ENCODE measurements at regions not wholly inside any gene's neighbourhood (a gene's known extent, or its start where the extent isn't known, plus 50 kb on each side); places are given as distances from the start of the nearest gene placed in this dataset.

DNA sequence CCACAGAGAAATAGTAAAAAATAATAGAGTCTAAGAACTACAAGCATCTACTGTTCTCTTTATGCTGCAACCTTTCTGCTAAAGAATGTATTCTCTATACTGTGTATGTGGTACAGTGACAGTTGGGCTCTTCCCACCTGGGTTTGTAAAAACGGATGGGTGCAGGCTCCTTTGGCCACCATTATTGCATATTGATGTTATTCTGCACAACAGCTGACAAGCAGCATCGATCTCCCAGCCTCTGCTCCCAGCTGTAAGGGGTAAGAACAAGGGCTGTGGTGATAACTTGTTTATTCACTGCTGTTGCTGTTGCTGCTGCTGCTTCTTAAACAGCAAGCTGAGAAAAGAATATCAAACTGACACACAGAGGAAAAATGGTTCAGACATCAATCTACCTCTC, 56.1 kb downstream of the KCNRG start:
- DNase-seq, result no peak

DNA sequence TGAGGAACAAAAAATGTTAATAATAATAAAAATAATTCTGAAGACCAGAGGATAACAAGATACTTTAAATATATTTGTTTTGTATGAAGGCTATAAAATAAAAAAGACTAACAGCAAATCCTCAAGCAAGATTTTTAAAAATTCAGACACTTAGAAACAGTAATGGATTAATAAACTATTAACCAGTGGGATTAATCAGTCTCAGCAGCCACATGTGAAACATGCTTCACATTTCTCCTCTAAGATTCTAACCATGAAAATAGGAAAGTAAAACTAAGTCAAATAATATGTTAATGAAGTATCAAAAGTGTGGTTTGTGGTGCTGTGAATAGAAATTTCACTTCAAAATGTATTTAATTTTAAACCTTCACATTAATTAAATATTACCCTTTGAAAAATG, 57.4 kb downstream of the KCNRG start:
- DNase-seq, result no peak

GRCh38 chr13:50073340-50073739, 58.1 kb downstream of the KCNRG start:
- no peak for DNase-seq

DNA sequence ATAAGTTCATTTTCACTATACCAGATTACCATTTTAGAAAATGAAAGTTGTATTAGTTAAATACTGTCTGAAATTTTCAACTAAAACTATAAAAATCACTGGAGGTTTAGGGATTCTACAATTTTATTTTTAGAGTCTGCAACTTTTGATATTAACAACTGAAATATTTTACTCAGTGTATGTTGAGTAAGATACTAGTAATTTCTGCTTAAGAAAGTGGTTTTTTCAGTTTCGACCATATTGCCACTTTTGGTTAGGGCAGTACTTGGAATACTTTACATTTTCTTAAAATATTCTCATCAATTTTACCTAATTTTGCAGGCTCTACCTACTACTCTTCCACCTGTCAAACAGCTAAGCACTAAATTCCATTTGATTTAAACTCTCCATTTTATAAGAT, 59.6 kb downstream of the KCNRG start:
- no peak for DNase-seq

DNA sequence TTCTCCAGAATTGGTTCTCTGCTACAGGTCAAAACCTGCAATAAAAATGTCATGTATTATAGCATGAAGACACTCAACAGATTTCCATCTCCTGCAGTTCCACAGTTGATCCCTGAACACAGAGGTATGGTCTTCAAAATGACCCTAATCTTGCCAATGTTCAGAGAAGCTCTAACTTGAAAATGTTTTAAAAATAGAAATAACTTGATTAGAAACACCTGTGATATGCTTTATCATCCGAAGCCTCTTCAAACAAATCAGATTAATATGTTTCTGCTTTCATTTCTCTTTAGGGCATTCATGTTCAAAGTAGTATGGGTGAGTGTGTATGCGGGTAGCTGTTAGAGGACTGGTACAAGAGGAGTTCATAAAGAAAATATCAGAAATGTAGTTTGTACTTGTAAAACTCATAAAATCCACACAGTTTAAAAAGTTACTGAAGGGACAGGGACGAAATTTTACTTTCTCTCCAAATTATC, 60.4 kb downstream of the KCNRG start:
- no peak for DNase-seq

DNA sequence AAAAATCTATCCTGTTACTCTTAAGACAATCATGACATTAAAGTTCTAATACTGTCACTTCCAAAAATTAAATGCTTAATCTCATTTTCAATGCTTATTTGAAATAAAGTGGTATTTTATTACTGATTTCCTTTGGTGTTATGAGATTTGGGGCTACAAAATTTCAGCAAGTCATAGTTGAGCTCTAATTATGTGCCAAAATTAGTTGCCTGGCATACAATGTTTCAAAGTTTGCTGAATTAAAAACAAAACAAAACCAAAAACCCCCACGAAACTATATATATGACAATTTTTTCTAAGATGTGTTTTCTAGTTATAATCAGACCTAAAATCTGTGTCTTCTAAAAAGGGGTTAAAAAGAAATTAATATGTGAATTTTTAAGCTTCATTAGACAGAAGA, 62.2 kb downstream of the KCNRG start:
- no peak for DNase-seq

GRCh38 chr13:50078231-50078894, 63.1 kb downstream of the KCNRG start:
- no peak for DNase-seq

DNA sequence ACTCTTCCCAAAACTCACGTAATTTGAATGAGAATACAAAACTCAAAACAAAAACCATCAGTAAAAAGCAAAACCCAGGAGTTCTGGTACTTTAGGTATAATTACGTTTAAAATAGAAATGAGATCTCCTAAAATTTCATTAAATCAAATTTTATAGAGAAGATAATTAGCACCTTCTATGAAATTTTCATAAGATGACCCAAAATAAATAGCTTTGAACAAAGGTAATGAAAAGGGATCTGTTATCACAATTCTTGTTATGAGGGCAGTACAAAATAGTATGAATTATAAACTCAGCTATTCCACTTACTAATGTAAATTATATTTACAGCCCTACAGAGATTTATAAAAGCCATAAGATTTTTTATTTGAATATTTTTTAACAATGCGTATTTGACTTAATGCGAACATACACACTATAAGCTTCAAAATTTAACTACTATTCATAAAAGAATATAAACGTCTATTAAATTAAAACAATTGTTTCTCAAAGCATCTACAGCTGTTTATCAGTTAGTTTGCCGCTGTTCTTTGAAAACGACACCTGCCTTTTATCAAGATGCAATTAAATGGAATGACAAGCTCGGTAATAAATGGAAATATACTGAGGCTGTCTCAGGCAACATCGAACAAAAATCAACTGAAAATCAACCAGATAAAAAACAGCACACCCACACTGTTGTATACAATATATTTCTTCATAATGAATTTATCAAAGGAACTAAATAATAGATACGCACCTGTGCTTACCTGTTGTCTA, 63.8 kb downstream of the KCNRG start:
- no peak for DNase-seq

GRCh38 chr13:50079655-50080202, 64.5 kb downstream of the KCNRG start:
- no peak for DNase-seq

DNA sequence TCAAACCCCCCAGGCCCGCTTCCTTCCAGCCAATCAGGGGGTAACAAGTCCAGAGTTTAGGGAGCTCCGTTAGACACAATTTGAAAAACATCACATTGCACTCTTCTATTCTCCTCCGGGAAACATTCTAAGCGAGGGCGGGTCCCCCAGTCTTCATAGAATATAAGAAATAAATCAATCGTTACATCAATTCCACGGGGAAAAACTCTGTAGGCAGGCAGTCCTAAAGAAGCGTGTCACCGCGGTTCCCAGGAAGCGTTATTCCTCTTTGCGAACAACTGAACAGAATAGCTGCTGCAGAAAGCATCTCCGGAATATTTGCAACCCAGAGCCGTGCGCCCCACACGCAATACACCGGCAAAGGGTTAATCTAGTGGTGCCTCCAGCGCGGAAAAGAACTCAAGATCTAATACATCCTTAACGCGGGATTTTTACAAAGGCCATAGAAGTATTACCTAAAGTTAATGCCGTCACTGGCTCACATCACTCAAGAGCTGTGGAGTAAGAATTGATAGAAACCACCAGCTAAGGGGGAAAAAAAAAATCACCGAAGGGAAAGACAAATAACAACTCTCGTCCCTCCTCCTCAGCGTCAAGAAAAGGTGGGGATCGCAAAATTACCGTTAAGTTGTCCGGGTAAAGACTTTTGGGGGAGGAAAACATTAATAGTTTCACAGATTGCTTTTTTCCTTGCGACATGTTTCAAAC, 65.1 kb downstream of the KCNRG start:
- no peak for DNase-seq

DNA sequence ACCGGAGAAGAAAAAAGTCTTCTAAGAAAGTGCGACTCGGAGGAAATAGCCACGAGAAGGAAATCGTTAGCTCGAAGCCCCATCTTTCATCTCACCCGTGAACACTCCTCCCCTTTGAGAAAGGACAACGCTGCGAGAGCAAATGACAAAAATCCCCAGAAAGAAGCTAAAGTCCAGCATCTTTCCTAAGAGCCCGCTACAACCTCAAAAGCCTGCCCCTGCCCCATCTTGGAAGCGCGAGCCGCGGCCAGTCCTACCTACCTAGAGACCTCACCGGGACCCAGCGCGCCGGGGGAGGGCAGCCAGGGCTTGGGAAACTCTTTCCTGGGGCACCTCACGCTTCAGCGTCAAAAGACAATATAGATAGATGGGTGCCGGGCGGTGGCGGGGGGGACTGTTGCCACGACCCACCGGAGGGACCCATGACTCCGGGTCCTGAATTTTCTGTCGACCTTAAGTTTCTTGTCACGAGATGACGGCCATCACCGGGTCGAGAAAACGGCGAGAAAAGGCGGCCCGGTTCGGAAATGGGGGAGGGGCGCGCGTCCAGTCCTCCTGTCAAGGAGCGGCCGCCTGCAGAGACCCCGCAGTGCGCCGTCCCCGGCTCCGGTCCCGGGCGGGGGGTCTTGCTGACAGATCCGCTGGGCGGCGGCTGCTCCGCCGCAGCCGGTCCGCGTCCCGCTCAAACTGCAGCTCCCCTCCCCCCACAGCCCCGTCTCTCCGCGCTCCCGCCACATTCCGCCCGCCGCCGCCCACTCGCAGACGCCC, 65.9 kb downstream of the KCNRG start:
- DNase-seq, result peak; percentile 29

DNA sequence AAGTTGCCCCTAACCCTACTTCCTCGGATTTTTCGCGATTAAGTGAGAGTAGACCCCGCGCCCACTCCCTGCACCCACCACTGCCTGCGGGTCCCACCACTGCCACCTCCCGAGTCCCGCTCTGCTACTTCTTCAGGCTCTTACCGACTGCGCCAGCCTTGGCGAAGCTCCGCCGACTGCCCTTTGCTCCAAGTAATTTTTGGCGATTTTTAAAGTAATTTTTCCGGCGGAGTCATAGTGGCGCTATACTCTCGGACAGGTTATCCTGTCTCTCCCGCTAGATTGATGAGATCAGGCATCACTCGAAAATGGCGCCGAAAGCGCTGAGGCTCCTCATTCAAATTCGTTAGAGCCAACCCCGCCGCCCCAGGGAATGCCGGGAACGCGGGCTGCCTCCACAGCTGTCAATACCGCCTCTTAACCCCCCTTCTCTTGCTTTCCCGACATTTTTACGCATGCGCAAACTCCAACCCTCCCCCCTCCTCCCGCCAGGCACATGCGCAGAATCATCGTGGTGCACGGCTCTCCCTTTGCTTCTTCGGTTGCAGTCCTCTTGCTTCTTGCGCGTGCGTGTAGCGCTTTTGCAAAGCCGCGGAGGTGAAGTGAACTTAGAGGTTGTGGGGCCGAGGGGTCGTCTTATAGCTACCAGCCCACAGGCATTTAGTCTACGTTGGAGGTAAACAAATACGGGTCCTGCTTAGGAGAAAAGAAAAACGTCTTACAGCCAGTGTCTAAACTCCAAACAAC, 66.6 kb downstream of the KCNRG start:
- peak; percentile 99 for DNase-seq

- peak; percentile 61 for DNase-seq
Measured at GRCh38 chr13:50082426-50083281, 67.4 kb downstream of the KCNRG start.

- DNase-seq, result no peak
Measured at GRCh38 chr13:50085063-50085462, 69.8 kb downstream of the KCNRG start.

DNA sequence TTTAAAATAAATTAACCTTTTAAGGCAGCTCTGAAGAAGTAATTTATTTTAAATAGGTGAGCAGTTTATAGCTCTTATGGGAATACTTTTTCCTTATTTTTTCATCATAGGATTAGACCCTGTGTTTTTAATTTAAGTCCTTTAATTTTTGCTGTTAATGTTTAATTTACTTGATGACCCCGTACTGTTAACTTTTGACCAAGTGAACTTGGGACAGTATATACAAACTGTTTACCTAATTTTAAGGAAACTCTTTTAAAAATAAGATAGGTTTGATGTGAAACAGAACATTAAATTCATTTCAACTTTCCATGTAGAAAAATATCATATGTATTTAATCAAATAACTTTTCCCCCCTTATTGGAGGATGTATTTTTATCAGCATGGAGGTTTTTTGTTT, 74.4 kb downstream of the KCNRG start:
- no peak for DNase-seq

DNA sequence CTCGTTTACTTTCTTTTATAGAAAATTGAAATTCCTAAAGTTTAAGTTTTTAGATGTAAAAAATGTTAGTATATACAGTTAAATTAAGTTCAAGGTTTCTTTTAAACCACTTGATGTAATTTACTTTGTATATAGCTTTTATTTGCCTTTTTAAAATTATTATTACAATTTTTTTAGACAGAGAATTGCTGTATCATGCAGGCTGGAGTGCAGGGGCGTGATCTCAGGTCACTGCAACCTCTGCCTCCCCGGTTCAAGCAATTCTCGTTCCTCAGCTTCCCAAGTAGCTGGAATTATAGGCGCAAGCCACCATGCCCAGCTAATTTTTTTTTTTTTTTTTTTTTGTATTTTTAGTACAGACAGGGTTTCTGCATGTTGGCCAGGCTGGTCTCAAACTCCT, 75.0 kb downstream of the KCNRG start:
- DNase-seq, result no peak

DNA sequence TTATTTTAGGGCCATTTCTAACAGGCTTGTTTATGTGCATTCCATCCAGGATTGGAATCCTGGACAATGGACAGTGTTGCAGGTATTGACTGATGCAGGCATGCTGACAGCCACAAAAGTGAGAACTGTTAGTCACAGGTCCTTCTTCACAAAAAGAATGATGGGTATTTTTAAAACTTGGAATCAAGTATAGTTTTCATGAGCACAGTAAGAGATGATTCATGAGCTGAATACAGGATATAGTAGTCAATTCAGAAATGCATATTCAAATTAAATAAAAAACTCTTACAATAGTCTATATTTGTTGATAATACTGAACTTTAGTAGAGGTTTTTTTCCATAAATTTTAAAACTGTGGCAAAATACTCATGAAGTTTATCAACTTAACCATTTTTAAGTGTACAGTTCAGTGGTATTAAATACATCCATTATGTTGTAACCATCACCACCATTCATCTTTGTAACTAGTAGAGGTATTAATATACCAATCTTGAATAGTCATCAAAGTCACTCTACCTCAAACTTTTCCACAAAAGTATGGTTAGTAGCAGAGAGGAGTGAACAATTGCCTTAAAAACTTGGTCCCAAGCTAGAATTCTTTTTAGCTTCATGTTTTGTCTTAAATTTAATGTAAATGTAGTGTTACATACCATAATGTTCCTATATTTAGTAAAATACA, 79.5 kb downstream of the KCNRG start:
- no peak for DNase-seq

DNA sequence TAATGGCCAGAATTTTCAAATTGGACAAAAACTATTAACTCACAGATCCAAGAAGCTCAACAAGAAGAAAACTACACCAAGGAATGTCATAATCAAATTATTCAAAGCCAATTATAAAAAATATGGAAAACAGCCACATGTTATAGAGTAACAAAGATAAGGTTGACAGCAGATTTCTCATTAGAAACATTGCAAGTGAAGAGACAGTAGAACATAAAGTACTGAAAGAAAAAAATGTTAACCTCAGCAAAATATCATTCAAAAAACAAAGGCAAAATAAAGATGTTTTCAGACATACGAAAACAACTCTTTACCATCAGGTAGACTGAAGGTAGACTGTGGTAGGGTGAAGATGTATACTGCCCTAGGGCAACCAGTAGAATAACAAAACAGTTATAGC, 83.4 kb downstream of the KCNRG start:
- no peak for DNase-seq

DNA sequence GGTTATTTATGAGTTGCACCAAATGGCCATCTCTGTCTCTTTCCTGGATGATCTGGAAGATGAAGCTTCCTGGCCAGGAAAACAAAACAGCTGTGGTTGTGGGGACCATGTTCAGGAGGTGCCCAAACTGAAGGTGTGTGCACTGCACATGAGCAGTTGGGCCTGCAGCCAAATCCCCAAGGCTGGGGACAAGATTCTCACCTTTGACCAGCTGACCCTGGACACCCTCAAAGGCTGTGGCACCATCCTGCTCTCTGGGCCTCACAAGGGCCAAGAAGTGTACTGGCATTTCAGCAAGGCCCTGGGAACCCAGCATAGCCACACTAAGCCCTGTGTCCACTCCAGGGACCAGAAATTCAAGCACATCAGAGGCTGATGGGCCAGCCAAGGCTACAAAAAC, 84.2 kb downstream of the KCNRG start:
- no peak for DNase-seq

DNA sequence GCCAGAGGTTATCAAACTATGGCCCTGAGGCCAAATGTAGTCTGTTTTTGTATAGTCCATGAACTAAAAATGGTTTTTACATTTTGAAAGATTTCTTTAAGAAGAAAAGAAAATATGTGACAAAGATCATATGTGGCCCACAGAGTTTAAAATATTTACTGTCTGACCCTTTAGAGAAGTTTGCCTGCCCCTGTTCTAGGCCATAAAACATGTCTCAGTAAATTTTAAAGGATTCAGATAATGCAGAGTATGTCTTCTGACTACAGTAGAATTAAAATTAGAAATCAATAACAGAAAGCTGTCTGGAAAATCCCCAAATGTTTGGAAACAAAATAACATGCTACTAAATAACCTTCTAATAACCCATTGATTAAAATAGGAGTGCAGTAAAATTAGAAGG, 86.3 kb downstream of the KCNRG start:
- DNase-seq, result no peak

DNA sequence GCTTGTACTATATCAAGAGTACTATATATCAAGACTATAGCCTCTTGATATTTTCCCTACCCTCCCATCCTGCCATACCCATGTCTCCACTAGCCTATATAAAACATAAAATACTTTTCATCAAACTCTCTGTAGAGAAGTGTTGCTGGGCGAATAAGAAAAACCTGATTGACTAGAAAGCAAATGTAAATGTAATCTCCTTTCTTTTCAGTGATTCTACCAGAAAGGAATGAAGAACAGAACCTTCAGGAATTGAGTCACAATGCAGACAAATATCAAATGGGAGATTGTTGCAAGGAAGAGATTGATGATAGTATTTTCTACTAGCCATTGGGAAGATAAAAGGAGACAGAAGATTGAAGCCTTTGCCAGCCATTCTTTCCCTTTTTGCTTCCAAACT, 89.2 kb downstream of the KCNRG start:
- DNase-seq, result no peak
